ENCODE measurements at regions not wholly inside any gene's neighbourhood (a gene's known extent, or its start where the extent isn't known, plus 50 kb on each side); places are given as distances from the start of the nearest gene placed in this dataset.
"Not testable (repeated sequence)": the region's sequence is repeated elsewhere in the genome, so short reads cannot be mapped to it uniquely, and the experiment has no call there.

DNA sequence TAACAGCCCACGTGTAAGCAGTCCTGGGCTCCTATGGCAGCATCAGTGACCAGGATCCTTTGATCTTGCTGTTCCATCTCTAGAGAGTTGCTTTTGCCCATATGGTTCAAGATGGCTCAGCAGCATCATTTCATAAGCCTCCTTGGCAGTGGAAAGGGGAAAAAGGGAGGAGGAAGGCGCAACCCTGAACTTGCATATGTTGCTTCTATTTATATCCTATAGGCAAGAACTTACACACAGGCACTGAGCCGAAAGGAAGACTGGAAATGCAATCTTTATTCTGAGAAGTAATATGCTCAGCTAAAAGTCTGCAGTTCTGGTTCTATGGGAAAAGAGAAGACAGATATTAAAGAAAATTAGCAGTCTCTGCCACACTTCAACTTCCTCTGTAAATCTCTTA is 167.7 kb upstream of the PLXNC1 start:
- no peak for DNase-seq

DNA sequence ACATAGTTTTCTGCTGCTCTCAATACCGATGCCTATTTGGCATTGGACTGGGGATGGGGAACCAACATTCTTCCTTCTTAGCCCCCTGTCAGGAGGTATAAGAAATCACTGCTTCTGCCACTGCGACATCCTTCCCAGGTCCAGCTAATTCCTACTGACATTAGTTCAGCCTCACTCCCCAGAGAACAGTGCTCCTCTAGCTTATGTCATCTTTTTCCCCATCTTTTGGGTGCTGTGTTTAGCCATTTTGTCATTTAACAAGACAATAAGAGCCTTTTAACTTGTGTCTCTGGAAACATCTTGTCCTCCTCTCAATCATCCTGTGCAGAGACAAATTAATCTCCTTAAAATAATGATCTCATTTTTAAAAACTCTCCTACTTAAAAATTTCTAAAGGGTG is 167.0 kb upstream of the PLXNC1 start:
- DNase-seq, result no peak

DNA sequence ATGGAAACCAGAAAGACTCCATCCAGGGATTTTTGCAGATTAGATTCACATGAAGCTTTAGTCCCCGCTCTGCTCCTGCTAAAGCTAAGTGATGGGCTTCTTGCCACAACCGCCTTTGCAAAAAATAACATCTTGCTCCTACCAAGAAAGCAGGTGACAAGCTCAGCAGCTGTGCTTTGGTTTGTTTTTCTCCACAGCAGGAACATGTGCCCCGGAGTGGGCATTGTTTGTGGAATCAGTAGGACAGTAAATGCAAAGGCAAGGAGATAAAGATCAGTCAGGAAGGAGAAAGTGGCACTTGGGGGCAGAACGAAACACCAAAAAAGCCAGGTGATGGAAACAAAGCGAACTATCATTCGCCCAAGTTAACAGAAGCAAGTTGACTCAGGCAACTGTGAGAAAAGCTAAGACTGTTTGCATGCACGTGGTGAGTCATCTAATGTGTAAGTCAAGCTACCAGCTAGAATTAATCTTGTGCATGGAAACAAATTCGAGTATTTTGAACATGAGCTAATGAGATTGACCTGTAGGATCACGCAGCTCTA is 165.5 kb upstream of the PLXNC1 start:
- no peak for DNase-seq

DNA sequence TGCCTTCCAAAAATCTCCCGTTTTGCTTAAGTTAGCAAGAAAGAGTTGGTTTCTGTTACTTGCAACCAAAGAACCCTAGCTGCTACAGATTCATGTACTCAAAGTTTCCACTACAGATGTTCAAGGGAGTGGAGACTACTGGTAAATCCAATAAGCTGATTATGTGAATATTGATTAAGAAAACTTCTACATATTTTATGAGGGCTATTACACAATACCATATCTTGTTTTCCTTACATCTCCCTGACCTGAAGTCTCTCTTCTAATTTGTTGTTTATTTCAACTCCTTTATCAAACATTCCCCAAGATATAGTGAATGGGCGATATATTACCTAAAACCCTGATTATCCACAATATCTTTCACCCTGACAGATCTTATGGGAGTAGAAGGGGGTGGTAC is 164.4 kb upstream of the PLXNC1 start:
- DNase-seq, result no peak

DNA sequence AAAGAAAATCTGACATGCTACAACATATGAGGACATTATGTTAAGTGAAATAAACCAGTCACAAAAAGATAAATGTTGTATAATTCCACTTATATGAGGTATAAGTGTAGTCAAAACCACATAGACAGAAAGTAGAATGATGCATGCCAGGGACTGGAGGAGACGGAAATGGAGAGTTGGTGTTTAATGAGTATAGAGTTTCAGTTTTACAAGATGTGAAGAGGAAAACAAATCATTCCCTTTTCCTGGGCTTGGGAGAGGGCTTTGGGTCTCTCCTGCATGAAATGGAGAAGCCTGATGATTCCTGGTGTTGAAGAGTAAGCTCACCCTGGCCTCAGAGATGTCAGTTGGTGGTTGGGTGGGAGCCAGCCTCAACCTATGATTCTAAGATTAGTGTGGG is 158.4 kb upstream of the PLXNC1 start:
- DNase-seq, result no peak

DNA sequence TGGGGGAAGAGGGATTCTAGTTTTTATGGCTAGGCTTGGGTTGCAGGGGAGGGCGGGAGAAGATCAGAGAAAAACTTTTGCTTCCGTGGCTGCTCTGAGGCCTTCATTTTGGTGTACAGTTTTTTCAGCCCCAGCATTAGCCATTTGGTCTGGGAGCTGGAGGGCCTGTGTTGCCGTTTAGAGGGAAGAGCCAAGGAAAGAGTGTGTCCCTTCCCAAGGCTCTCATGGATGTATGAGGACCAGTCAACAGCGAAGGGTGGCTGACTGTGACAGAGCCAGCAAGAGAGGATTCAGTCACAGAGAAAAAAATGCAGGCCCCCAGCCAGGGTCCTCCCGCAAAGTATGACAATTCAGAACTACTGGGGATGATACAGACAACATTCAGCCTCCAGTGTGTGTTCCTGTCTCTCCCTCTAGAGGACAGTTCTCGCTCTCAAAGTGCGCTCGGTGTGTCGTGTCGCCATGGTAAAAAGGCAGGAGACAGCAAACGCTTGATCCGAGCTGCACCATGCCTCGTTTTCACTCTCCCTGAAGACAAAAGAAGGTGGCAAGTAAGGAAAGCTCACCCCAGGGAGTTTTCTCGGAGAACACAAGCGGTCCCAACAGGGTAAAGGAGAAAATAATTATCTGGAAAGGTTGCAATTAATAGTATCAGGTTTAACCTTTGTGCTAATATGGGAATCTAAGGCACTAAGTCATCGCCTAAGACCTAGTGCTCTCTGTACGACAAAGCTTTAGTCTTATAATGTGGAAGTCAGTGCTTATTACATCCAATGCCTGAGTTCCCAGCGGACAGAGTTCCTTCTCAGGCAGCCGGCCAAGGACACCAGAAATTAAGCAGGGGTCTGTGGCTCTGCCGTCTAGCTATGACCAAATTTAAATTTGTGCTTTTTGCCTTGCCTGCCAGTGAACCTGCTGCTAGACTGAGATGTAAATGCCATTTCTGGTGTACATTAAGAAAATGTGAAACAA is 157.3 kb upstream of the PLXNC1 start:
- no peak for DNase-seq

DNA sequence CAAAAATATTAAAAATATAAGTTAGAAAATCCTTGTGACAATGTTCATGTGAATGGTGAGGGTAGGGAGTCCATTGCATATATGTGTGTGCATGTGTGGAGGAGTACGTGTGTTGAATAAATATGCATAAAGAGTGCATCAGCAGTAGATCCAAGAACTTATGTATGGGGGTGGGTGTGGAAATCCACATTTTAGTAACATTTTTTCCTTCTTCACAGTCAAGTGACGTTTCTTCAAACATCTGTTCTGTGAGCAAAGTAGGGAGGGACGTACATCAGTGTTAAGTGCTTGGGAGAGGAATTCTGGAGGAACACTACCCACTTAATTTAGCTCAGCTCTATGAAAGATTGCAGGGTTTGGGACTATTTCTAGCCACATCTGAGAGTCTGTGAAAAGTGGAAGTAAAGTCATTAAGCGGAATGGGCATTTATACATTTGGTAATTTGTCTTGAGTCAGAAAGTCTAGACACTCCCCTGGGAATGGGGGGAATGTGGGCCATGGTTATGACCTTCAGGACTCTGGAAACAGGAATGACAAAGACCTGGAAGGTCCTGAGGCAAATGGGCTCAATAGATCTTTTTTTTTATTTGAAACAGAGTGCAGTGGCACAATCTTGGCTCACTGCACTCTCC is 156.4 kb upstream of the PLXNC1 start:
- DNase-seq, result no peak

DNA sequence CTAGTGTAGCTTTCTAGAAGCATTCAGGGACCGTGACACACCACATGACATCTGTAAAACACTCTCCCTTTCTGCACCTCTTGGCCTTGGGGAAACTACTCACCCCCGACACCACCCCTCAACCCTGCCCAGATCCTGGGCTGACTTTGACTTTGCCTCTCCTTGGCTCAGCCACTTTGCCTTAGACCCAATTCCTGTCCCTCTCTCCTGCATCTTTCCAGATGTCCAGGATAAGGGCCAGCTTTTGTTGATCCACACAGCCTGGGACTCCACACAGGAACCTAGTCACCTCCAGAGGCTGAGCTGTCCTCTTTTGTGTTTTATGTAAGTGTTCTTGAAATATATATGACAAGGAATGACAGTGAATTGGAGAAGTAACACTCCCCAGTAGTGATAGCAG is 153.7 kb upstream of the PLXNC1 start:
- DNase-seq, result no peak

DNA sequence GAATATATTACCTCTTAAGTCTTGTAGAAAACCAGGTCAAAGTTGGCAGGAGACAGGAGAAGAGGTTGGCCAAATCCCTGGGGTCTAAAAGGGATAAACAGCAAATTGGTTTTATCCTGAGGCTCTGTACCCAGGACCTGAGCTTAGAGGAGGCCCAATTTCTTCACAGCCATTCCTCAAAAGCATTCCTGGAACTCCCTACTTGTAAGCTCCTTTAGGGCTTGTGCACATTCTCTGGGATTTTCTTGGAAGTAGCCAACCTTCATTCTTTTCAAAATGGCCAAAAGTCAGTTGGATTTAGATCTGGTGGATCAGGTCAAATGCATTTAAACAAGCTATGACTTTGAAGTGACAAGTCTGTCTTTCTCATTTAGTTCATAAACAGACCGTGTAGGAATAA is 152.1 kb upstream of the PLXNC1 start:
- DNase-seq, result no peak

DNA sequence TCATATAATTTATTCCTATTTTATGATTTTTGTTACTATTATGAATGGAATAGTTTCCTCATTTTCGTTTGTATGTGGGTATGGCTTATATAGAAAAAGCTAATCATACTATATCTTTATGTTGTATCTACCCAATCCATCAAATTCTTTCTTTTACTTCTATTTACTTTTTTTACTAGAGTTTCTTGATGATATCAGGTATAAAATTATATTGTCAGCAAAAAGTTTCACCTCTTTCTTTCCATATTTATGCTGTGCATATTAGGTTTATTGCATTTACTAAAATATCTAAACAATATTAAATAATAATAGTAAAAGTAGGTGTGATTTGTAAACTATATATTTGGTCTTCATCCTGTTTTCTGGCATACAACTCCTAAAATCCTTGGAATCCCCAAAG is 146.7 kb upstream of the PLXNC1 start:
- DNase-seq, result no peak

DNA sequence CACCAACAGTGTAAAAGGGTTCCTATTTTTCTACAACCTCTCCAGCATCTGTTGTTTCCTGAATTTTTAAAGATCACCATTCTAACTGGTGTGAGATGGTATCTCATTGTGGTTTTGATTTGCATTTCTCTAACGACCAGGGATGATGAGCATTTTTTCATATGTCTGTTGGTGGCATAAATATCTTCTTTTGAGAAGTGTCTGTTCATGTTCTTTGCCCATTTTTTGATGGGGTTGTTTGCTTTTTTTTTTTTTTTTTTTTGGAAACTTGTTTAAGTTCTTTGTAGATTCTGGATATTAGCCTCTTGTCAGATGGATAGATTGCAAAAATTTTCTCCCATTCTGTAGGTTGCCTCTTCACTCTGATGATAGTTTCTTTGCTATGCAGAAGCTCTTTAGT is 145.5 kb upstream of the PLXNC1 start:
- not testable (repeated sequence) for DNase-seq

DNA sequence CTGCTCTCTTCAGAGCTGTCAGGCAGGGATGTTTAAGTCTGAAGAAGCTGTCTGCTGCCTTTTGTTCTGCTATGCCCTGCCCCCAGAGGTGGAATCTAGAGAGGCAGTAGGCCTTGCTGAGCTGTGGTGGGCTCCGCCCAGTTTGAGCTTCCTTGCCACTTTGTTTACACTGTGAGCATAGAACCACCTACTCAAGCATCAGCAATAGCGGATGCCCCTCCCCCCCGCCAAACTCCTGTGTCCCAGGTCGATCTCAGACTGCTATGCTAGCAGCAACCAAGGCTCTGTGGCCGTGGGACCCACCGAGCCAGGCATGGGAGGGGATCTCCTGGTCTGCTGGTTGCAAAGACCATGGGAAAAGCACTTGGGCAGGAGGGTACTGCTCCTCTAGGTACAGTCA is 140.5 kb upstream of the PLXNC1 start:
- peak; percentile 28 for DNase-seq

DNA sequence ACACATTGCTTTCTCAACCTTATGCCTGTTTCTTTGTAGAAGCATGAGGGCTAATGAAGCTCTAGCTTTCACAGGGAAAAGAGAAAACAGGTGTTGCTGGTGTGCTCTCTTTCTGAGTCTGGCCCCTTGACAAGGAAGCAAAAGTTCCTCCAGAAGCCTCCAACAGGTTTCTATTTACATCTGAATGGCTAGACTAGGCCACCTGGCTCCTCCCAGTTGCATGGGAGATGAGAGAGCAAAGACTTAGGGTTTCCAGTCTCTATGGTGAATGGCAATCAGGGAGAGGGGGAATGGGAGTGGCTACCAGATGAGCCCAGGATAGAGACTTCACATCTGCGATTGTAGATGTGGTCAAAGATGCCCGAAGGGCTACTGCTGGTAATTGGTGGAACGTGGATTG is 138.1 kb upstream of the PLXNC1 start:
- DNase-seq, result no peak

DNA sequence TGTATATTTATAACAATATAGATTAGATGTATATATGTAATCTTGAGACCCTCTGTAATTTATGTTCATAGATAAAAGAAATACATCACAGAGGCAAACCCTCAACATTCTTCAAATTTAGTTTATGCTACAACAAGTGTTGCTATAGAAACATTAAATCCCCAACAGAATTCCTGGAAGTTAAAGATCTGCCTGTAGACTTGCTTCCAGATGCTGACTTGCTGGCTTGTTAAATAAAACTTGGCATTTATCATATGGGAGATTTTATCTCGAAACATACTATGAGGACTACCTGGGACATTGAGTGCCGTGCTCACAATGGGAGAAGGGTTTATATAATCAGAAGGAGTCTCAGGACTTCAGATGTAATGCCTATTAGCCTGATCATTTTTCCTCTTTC is 136.3 kb upstream of the PLXNC1 start:
- DNase-seq, result no peak

DNA sequence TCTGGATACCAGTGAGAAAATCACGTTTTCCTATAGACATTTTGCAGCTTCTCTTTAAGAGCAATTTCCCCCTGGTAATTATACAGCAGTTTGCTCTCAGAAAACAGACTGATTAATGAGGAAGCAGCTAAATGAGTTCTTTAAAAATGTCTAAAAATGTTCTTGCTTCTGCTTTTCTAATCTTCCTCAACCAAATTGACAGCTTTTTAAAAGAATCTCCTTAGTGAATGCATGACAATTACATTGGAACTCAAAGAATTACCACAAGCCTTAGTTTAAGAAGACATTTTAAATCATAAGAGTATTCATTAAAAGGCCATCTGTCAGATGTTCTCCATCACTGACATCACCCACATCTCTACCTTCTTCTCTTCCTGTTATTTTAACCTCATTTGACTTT is 135.8 kb upstream of the PLXNC1 start:
- DNase-seq, result no peak

DNA sequence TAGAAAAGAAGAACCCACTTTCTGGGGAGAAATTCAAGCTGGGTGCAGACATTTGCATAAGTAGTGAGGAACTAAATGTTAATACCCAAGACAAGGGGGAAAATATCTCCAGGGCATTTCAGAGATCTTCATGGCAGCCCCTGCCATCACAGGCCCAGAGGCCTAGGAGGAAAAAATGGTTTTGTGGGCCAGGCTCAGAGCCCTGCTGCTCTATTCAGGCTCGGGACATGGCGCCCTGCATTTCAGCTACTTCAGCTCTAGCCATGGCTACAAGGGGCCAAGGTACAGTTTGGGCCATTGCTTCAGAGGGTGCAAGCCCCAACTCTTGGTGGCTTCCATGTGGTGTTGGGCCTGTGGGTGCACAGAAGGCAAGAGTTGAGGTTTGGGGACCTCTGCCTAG is 131.1 kb upstream of the PLXNC1 start:
- DNase-seq, result not testable (repeated sequence)

DNA sequence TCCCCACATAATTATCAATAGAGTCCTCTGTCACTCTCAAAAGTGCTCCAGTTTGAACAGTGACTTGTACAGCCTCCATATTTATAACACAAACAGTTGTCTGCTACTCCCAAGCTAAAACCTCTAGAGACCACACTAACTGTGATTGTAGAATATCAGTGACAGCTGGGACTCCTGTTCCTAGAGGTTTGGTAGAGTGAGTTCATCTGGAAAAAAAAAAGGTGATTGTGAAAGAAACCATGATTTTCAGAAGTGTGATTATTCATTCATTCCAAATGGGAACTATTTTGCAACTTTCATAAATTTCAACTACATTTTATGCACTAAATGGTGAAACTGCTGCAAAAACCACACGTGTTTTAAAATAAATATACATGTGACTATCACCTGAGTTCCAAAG is 128.0 kb upstream of the PLXNC1 start:
- DNase-seq, result no peak

DNA sequence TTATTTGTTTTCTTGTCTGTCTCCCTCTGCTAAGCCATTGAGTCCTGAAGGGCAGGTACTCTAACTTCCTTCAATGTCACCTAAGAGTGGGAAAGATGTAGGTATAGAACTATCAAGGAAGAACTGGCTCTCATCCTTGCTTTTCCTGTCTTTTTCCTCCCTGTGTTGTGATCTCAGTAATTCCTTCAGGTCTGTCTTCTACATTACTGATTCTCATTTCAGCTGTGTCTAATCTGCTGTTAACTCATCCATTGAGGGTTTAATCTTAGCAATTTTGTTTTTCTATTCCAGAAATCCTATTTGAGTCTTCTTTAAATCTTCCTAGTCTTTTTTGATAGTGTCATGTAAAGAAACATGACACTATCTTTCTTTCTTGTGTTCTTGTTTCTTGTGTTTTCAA is 124.5 kb upstream of the PLXNC1 start:
- DNase-seq, result no peak

DNA sequence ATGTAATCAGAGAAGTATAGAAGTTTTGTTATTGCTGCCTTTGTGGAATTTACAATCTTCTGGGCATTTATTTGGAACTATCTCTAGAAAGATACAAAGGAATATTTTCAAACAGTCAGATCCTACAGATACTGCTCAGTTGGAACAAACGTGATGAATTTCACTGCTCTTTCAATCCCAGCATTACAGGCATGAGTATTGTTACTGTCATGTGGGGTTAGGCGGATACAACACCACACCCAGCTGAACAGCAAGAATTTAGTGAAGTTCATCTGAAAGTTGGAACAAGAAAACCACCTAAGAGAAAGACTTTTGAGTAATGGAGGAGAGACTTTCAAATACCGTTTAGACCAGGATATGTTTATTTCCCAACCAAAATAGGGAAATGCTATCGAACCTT is 123.3 kb upstream of the PLXNC1 start:
- DNase-seq, result no peak

DNA sequence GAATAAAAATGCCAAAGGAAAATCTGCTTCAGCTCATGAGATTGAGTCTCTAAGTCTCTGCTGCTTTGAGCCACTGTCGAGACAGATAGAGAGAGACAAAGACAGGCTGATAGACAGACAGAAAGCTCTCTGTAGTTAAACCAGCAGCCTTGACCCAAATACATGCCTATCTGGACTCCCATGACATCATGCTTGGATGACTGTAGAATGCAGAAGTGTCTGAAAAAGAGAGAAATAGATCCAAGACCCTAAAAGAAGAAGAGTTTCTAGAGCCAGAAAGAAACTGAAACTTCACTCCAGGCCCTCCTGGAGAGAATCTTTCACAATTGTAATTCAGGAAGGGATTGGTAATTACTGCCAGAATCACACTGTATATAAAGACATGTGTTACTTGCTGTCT is 122.6 kb upstream of the PLXNC1 start:
- DNase-seq, result no peak

DNA sequence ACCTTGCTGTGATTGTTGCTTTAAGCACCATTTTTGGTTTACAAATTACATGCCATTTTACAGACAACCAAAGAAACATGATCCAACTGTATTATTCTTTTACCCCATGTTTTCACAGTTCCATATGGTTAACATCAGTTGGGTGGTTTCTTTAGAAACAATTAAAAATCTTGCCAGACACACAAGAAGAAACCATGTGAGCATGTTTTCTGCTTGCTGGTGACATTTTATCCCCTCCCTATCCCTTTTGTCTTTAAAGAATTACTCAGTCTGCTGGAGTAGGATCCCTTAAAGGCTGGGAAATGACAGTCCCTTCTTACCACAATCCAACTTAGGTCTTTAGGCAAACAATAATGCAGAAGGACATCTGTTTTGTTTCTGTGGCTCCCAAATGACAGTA is 121.8 kb upstream of the PLXNC1 start:
- no peak for DNase-seq

DNA sequence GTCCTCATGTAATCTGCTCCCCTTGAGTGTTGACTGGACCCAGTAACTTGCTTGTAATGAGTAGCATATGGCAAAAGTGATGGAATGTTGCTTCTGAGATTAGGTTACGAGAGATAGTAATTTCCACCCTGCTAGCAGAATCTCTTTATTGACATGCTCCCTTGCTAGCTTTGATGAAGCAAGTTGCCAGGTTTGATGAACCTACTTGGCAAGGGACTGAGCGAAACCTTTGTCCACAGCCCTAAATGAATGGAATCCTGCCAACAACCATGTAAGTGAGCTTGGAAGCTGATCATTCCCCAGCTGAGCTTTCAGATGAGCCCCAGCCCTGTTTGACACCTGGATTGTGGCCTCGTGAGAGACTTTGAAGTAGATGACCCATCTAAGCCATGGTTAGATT is 120.8 kb upstream of the PLXNC1 start:
- no peak for DNase-seq

DNA sequence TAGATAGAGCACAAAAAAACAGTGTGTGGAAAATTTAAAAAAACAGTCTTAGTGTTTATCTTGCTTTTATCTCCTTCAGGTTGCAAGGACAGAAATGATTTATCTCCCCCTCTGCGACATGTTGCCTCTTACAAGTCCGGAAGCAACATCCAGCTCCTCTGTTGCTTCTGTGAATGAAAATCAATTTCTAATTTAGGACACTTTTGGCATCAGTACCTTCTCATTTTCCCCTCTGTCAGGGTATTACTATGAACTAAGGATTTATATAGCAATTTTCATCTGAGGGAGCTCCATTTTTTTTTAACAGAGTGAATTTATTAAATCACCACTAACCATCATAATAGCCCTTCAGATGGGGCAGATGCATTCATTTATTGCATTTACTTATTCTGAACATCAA is 116.6 kb upstream of the PLXNC1 start:
- DNase-seq, result no peak

DNA sequence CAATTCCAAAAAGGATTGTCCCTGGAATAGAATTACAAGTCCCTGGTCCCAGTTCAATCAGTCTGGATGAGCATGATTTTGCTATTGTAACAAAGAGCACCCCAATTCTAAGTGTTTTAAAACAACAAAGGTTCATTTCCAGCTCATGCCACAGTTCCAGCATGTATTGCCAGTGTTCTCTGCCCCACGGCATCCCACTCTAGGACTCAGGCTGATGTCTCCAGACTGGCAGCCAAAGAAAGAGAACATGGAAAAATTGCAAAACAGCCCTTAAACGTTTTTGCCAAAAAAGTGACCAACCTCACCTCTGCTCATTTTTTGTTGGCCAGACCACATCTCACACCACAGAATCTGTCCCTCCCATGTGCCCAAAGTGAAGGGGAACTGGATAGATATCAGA is 116.0 kb upstream of the PLXNC1 start:
- DNase-seq, result no peak
